ENCODE measurements at regions not wholly inside any gene's neighbourhood (a gene's known extent, or its start where the extent isn't known, plus 50 kb on each side); places are given as distances from the start of the nearest gene placed in this dataset.

DNA sequence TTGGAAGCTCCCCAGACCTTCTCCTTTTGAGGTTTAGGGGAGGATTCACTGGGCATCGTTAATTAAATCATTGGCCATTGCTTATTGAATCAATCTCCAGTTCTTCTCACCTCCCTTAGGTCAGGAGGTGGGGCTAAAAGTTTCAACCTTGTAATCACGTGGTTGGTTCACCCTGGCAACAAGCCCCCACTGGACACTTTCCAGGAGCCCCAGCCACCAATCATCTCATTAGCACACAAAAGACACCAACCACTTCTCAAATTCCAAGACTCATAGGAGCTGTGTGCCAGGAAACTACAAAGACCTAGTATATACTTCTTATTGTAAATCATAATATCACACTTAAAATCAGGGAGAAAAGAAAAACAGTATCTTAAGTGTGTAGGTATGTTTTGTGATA, 94.6 kb upstream of the PLEKHA5 start:
- no peak for DNase-seq (ENCODE audit: low read depth)
- H3K4me3 ChIP-seq (ENCODE audit: low read length) = no peak overlapping the region
- TF ChIP-seq CTCF (IDR thresholded peaks at IDR 0.05; ENCODE audit: insufficient read depth, low read depth, low read length, missing control alignments) = no peak

- DNase-seq (ENCODE audit: low read depth) = no peak
- TF ChIP-seq CTCF (IDR thresholded peaks at IDR 0.05; ENCODE audit: insufficient read depth, low read depth, low read length, missing control alignments) = no peak
- no peak overlapping the region for H3K4me3 ChIP-seq (ENCODE audit: low read length)
Observed at GRCh38 chr12:19035536-19035935, 94.0 kb upstream of the PLEKHA5 start.

GRCh38 chr12:19036673-19037357, 92.7 kb upstream of the PLEKHA5 start:
- H3K4me3 ChIP-seq (ENCODE audit: low read length) = no peak overlapping the region
- no peak for TF ChIP-seq CTCF (IDR thresholded peaks at IDR 0.05; ENCODE audit: insufficient read depth, low read depth, low read length, missing control alignments)
- DNase-seq (ENCODE audit: low read depth) = no peak

DNA sequence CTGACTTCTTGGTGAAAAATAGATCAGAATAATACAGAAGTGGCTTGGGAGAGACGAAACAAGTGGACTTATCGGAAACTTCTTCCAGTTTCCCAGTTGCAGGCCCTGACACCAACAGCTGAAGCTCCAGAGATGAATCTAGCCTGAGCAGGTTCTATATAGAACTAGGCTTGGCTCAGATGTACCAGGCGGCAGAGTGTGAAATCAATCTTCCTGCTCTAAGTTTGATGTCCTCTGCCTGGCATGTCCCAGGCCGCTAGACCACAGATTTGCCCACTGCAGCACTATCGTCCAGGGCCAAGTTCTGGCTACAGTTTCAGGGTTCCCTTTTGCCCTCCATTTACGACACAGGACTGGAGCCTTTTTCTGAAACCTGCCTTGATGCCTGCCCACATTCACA, 91.3 kb upstream of the PLEKHA5 start:
- no peak for DNase-seq (ENCODE audit: low read depth)
- H3K4me3 ChIP-seq (ENCODE audit: low read length) = no peak overlapping the region
- no peak for TF ChIP-seq CTCF (IDR thresholded peaks at IDR 0.05; ENCODE audit: insufficient read depth, low read depth, low read length, missing control alignments)

- no peak for TF ChIP-seq CTCF (IDR thresholded peaks at IDR 0.05; ENCODE audit: insufficient read depth, low read depth, low read length, missing control alignments)
- H3K4me3 ChIP-seq (ENCODE audit: low read length) = no peak overlapping the region
- DNase-seq (ENCODE audit: low read depth) = no peak
Observed at GRCh38 chr12:19039515-19039914, 90.0 kb upstream of the PLEKHA5 start.

GRCh38 chr12:19042221-19042620, 87.3 kb upstream of the PLEKHA5 start:
- H3K4me3 ChIP-seq (ENCODE audit: low read length) = no peak overlapping the region
- DNase-seq (ENCODE audit: low read depth) = no peak
- TF ChIP-seq CTCF (IDR thresholded peaks at IDR 0.05; ENCODE audit: insufficient read depth, low read depth, low read length, missing control alignments) = no peak

DNA sequence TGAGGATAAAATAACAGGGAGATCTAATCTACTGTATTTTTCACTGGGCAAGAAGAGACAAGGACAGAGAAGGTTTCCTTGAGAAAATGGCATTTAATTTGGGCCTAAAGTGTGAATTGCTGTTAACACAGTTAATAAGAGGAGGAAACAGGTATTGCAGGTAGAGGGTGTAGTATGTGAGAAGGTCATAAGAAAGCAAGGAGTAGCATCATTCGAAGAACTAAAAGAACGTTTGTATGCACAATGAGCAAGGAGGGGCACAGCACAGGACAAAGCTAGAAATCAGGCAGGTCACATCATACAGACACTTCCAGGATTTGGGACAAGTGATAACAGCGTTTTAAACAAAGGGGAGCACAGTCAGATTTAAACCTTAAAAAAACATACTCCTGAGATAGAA, 85.1 kb upstream of the PLEKHA5 start:
- DNase-seq (ENCODE audit: low read depth) = no peak

More for the DNA sequence above, 85.1 kb upstream of the PLEKHA5 start:
- no peak overlapping the region for H3K4me3 ChIP-seq (ENCODE audit: low read length)
- TF ChIP-seq CTCF (IDR thresholded peaks at IDR 0.05; ENCODE audit: insufficient read depth, low read depth, low read length, missing control alignments) = no peak
